SK-N-SH treated with all-trans-retinoic acid at 6 μM for 48 hours (cell line): ENCODE measurements at regions not wholly inside any gene's neighbourhood (a gene's known extent, or its start where the extent isn't known, plus 50 kb on each side); places are given as distances from the start of the nearest gene placed in this dataset.

Experiments used
- ARNTL ChIP-seq: fragments of 450-650 bp; formaldehyde crosslinking; IDR thresholded peaks from 2 replicates; pipeline ENCODE4 v1.5.0; 2020; ENCODE audit warnings: low read depth, mild to moderate bottlenecking, moderate library complexity, borderline replicate concordance
- CREB5 ChIP-seq: fragments of 250-450 bp; sonication (Bioruptor Pico); IDR thresholded peaks from 2 replicates; pipeline ENCODE4 v1.5.1; 2020; ENCODE audit warnings: low read depth, mild to moderate bottlenecking, moderate library complexity
- ESRRG ChIP-seq: fragments of 250-450 bp; sonication (Bioruptor Pico); IDR thresholded peaks from 2 replicates; pipeline ENCODE4 v1.6.1; 2021; ENCODE audit warnings: mild to moderate bottlenecking
- GLIS3 ChIP-seq: fragments of 250-450 bp; sonication (Bioruptor Pico); IDR thresholded peaks from 2 replicates; pipeline ENCODE4 v1.5.0; 2020; ENCODE audit warnings: mild to moderate bottlenecking, moderate library complexity
- PATZ1 ChIP-seq: fragments of 250-450 bp; sonication (Bioruptor Pico); IDR thresholded peaks from 2 replicates; pipeline ENCODE4 v1.8.0; 2020; ENCODE audit warnings: mild to moderate bottlenecking, moderate library complexity, borderline replicate concordance
- RARB ChIP-seq: fragments of 250-450 bp; sonication (Bioruptor Pico); IDR thresholded peaks from 2 replicates; pipeline ENCODE4 v1.8.0; 2021; ENCODE audit warnings: mild to moderate bottlenecking, moderate library complexity
- TCF4 ChIP-seq: fragments of 250-450 bp; sonication (Bioruptor Pico); IDR thresholded peaks from 2 replicates; pipeline ENCODE4 v1.8.0; 2021; ENCODE audit warnings: mild to moderate bottlenecking, moderate library complexity, borderline replicate concordance
- TOX ChIP-seq: fragments of 250-450 bp; sonication (Bioruptor Pico); IDR thresholded peaks from 2 replicates; pipeline ENCODE4 v1.8.0; 2021; ENCODE audit warnings: mild to moderate bottlenecking, moderate library complexity, borderline replicate concordance
- ZC3H10 ChIP-seq: fragments of 250-450 bp; sonication (Bioruptor Pico); IDR thresholded peaks from 2 replicates; pipeline ENCODE4 v1.5.1; 2021; ENCODE audit warnings: mild to moderate bottlenecking, moderate library complexity
- ZFP3 ChIP-seq: fragments of 250-450 bp; sonication (Bioruptor Pico); IDR thresholded peaks from 2 replicates; pipeline ENCODE4 v1.5.0; 2020; ENCODE audit warnings: mild to moderate bottlenecking, moderate library complexity
- ZFP30 ChIP-seq: fragments of 450-650 bp; formaldehyde crosslinking; IDR thresholded peaks from 2 replicates; pipeline ENCODE4 v1.5.0; 2022; ENCODE audit warnings: mild to moderate bottlenecking, moderate library complexity
- ZNF565 ChIP-seq: fragments of 450-650 bp; formaldehyde crosslinking; conservative IDR thresholded peaks from 2 replicates; pipeline ENCODE4 v1.5.0; 2020; ENCODE audit warnings: low read depth, mild to moderate bottlenecking, moderate library complexity
- ZNF8 ChIP-seq: fragments of 450-650 bp; formaldehyde crosslinking; IDR thresholded peaks from 2 replicates; pipeline ENCODE4 v1.5.0; 2020; ENCODE audit warnings: mild to moderate bottlenecking, moderate library complexity
- TF ChIP-seq, protein P1 (sequence below): fragments of 250-450 bp; sonication (Bioruptor Pico); IDR thresholded peaks from 2 replicates; pipeline ENCODE4 v1.8.0; 2021; ENCODE audit warnings: low read depth, mild to moderate bottlenecking, moderate library complexity, borderline replicate concordance

DNA sequence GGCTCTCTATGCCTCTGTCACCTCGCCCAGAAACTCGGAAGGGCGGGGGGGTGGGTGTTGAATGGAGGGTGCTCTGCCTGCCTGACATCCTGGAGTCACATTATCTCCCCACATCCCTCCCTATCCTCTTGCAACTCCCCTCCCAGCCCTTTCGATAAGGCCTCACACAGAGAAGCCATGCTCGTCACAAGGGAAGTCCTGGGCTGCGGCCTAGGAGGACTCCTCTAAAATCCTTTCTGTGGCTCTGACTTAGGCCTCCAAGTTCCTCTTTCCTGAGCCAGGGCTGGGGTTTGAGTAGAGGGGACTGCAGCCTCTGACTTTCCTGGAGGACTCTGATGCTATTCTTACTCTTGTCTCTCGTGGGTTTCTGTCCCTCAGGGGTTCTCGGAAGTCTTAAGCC, 75.0 kb upstream of the PKDCC start:
- TF ChIP-seq ARNTL (CRISPR knock-in tag) = no peak
- TF ChIP-seq PATZ1 (CRISPR knock-in tag) = no peak
- no peak for TF ChIP-seq TOX (CRISPR knock-in tag)
- no peak for TF ChIP-seq ZC3H10
- TF ChIP-seq GLIS3 = no peak
- TF ChIP-seq, protein P1, sequence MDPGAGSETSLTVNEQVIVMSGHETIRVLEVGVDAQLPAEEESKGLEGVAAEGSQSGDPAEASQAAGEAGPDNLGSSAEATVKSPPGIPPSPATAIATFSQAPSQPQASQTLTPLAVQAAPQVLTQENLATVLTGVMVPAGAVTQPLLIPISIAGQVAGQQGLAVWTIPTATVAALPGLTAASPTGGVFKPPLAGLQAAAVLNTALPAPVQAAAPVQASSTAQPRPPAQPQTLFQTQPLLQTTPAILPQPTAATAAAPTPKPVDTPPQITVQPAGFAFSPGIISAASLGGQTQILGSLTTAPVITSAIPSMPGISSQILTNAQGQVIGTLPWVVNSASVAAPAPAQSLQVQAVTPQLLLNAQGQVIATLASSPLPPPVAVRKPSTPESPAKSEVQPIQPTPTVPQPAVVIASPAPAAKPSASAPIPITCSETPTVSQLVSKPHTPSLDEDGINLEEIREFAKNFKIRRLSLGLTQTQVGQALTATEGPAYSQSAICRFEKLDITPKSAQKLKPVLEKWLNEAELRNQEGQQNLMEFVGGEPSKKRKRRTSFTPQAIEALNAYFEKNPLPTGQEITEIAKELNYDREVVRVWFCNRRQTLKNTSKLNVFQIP (CRISPR knock-in tag) = no peak
- no peak for TF ChIP-seq ESRRG
- no peak for TF ChIP-seq ZFP3 (CRISPR knock-in tag)
- TF ChIP-seq CREB5 = no peak
- no peak for TF ChIP-seq ZNF8 (CRISPR knock-in tag)
- TF ChIP-seq ZFP30 = no peak
- TF ChIP-seq RARB (CRISPR knock-in tag) = no peak
- no peak for TF ChIP-seq ZNF565 (CRISPR knock-in tag)
- no peak for TF ChIP-seq TCF4 (CRISPR knock-in tag)
